GM23338 (cell line): ENCODE measurements at regions not wholly inside any gene's neighbourhood (a gene's known extent, or its start where the extent isn't known, plus 50 kb on each side); places are given as distances from the start of the nearest gene placed in this dataset.

Source experiments
- EZH2 ChIP-seq: fragments of 200-600 bp; sonication (generic); IDR thresholded peaks from one replicate; pipeline ENCODE4 v1.8.0; 2017; ENCODE audit warnings: antibody characterized with exemption, mild to moderate bottlenecking, low read depth; ENCODE audit not compliant: unreplicated experiment
- EZH2phosphoT487 ChIP-seq: fragments of 200-600 bp; sonication (generic); IDR thresholded peaks from one replicate; pipeline ENCODE4 v1.8.1; 2018; ENCODE audit warnings: antibody characterized with exemption; ENCODE audit not compliant: unreplicated experiment
- JUNB ChIP-seq: IDR thresholded peaks from one replicate; pipeline ENCODE4 v1.6.1; 2016; ENCODE audit warnings: antibody characterized with exemption; ENCODE audit not compliant: unreplicated experiment
- POLR2AphosphoS5 ChIP-seq: IDR thresholded peaks from 2 replicates; pipeline ENCODE4 v1.6.1; 2016; ENCODE audit warnings: antibody characterized with exemption, low read depth
- STAT1 ChIP-seq: IDR thresholded peaks from one replicate; pipeline ENCODE4 v1.6.1; 2016; ENCODE audit warnings: antibody characterized with exemption; ENCODE audit not compliant: unreplicated experiment
- ZNF331 ChIP-seq: fragments of 250-450 bp; sonication (Bioruptor Pico); IDR thresholded peaks from 2 replicates; pipeline ENCODE4 v1.5.0; 2020; ENCODE audit warnings: low read depth, mild to moderate bottlenecking, moderate library complexity
- TF ChIP-seq, protein P1 (sequence below), 2 experiments: fragments of 200-600 bp in 1 of 2; sonication (generic) in 1 of 2; conservative IDR thresholded peaks; 2 replicates each; pipeline versions ENCODE4 v1.5.1 to v1.6.1; 2016 to 2017; ENCODE audit warnings: antibody characterized with exemption in 2 of 2, low read depth in 2 of 2, mild to moderate bottlenecking in 2 of 2, moderate library complexity in 1 of 2
- TF ChIP-seq, protein P2 (sequence below): IDR thresholded peaks from 2 replicates; pipeline ENCODE4 v1.6.1; 2016; ENCODE audit warnings: antibody characterized with exemption
- TF ChIP-seq, protein P3 (sequence below): IDR thresholded peaks from one replicate; pipeline ENCODE4 v1.6.1; 2018; ENCODE audit warnings: antibody characterized with exemption; ENCODE audit not compliant: unreplicated experiment
- TF ChIP-seq, protein P4 (sequence below): fragments of 250-450 bp; sonication (Bioruptor Pico); IDR thresholded peaks from 2 replicates; pipeline ENCODE4 v1.5.0; 2020; ENCODE audit warnings: mild to moderate bottlenecking, moderate library complexity

DNA sequence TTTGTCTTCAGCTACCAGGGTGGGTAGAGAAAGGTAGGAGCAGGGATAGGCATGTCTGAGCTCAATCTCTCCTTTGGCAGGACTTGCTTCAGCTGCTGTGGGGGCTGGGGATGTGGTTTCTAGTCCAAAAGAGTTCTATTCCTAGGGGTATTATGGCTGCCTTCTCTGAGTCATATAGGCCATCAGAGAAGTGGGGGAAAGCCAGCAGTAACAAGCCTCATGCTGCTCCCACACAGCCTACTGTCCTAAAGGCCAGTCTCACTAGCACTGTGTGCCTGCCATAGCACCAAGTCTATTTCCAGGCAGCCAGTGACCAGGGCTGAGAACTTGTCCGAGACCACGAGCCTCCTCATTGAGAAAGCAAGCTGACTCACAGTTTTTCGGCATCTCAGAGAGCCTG lies 270.6 kb downstream of the DCAF12L2 start:
- TF ChIP-seq, protein P1, sequence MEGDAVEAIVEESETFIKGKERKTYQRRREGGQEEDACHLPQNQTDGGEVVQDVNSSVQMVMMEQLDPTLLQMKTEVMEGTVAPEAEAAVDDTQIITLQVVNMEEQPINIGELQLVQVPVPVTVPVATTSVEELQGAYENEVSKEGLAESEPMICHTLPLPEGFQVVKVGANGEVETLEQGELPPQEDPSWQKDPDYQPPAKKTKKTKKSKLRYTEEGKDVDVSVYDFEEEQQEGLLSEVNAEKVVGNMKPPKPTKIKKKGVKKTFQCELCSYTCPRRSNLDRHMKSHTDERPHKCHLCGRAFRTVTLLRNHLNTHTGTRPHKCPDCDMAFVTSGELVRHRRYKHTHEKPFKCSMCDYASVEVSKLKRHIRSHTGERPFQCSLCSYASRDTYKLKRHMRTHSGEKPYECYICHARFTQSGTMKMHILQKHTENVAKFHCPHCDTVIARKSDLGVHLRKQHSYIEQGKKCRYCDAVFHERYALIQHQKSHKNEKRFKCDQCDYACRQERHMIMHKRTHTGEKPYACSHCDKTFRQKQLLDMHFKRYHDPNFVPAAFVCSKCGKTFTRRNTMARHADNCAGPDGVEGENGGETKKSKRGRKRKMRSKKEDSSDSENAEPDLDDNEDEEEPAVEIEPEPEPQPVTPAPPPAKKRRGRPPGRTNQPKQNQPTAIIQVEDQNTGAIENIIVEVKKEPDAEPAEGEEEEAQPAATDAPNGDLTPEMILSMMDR (conservative IDR thresholded peaks at IDR 0.05; ENCODE audit: low read depth in 2 of 2): no peak
- TF ChIP-seq, protein P2, sequence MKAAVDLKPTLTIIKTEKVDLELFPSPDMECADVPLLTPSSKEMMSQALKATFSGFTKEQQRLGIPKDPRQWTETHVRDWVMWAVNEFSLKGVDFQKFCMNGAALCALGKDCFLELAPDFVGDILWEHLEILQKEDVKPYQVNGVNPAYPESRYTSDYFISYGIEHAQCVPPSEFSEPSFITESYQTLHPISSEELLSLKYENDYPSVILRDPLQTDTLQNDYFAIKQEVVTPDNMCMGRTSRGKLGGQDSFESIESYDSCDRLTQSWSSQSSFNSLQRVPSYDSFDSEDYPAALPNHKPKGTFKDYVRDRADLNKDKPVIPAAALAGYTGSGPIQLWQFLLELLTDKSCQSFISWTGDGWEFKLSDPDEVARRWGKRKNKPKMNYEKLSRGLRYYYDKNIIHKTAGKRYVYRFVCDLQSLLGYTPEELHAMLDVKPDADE: no peak
- TF ChIP-seq, protein P3, sequence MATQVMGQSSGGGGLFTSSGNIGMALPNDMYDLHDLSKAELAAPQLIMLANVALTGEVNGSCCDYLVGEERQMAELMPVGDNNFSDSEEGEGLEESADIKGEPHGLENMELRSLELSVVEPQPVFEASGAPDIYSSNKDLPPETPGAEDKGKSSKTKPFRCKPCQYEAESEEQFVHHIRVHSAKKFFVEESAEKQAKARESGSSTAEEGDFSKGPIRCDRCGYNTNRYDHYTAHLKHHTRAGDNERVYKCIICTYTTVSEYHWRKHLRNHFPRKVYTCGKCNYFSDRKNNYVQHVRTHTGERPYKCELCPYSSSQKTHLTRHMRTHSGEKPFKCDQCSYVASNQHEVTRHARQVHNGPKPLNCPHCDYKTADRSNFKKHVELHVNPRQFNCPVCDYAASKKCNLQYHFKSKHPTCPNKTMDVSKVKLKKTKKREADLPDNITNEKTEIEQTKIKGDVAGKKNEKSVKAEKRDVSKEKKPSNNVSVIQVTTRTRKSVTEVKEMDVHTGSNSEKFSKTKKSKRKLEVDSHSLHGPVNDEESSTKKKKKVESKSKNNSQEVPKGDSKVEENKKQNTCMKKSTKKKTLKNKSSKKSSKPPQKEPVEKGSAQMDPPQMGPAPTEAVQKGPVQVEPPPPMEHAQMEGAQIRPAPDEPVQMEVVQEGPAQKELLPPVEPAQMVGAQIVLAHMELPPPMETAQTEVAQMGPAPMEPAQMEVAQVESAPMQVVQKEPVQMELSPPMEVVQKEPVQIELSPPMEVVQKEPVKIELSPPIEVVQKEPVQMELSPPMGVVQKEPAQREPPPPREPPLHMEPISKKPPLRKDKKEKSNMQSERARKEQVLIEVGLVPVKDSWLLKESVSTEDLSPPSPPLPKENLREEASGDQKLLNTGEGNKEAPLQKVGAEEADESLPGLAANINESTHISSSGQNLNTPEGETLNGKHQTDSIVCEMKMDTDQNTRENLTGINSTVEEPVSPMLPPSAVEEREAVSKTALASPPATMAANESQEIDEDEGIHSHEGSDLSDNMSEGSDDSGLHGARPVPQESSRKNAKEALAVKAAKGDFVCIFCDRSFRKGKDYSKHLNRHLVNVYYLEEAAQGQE: no peak
- no peak for TF ChIP-seq EZH2
- no peak for TF ChIP-seq EZH2phosphoT487
- TF ChIP-seq STAT1: no peak
- TF ChIP-seq POLR2AphosphoS5: no peak
- TF ChIP-seq ZNF331: no peak
- TF ChIP-seq, protein P4, sequence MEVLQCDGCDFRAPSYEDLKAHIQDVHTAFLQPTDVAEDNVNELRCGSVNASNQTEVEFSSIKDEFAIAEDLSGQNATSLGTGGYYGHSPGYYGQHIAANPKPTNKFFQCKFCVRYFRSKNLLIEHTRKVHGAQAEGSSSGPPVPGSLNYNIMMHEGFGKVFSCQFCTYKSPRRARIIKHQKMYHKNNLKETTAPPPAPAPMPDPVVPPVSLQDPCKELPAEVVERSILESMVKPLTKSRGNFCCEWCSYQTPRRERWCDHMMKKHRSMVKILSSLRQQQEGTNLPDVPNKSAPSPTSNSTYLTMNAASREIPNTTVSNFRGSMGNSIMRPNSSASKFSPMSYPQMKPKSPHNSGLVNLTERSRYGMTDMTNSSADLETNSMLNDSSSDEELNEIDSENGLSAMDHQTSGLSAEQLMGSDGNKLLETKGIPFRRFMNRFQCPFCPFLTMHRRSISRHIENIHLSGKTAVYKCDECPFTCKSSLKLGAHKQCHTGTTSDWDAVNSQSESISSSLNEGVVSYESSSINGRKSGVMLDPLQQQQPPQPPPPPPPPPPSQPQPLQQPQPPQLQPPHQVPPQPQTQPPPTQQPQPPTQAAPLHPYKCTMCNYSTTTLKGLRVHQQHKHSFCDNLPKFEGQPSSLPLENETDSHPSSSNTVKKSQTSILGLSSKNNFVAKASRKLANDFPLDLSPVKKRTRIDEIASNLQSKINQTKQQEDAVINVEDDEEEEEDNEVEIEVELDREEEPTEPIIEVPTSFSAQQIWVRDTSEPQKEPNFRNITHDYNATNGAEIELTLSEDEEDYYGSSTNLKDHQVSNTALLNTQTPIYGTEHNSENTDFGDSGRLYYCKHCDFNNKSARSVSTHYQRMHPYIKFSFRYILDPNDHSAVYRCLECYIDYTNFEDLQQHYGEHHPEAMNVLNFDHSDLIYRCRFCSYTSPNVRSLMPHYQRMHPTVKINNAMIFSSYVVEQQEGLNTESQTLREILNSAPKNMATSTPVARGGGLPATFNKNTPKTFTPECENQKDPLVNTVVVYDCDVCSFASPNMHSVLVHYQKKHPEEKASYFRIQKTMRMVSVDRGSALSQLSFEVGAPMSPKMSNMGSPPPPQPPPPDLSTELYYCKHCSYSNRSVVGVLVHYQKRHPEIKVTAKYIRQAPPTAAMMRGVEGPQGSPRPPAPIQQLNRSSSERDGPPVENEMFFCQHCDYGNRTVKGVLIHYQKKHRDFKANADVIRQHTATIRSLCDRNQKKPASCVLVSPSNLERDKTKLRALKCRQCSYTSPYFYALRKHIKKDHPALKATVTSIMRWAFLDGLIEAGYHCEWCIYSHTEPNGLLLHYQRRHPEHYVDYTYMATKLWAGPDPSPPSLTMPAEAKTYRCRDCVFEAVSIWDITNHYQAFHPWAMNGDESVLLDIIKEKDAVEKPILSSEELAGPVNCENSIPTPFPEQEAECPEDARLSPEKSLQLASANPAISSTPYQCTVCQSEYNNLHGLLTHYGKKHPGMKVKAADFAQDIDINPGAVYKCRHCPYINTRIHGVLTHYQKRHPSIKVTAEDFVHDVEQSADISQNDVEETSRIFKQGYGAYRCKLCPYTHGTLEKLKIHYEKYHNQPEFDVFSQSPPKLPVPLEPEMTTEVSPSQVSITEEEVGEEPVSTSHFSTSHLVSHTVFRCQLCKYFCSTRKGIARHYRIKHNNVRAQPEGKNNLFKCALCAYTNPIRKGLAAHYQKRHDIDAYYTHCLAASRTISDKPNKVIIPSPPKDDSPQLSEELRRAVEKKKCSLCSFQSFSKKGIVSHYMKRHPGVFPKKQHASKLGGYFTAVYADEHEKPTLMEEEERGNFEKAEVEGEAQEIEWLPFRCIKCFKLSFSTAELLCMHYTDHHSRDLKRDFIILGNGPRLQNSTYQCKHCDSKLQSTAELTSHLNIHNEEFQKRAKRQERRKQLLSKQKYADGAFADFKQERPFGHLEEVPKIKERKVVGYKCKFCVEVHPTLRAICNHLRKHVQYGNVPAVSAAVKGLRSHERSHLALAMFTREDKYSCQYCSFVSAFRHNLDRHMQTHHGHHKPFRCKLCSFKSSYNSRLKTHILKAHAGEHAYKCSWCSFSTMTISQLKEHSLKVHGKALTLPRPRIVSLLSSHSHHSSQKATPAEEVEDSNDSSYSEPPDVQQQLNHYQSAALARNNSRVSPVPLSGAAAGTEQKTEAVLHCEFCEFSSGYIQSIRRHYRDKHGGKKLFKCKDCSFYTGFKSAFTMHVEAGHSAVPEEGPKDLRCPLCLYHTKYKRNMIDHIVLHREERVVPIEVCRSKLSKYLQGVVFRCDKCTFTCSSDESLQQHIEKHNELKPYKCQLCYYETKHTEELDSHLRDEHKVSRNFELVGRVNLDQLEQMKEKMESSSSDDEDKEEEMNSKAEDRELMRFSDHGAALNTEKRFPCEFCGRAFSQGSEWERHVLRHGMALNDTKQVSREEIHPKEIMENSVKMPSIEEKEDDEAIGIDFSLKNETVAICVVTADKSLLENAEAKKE: no peak
- TF ChIP-seq JUNB: no peak
